Cardiac fibroblast (primary cell): ENCODE measurements at regions not wholly inside any gene's neighbourhood (a gene's known extent, or its start where the extent isn't known, plus 50 kb on each side); places are given as distances from the start of the nearest gene placed in this dataset.

Source experiments
- DNase-seq, 2 donors: peaks; one replicate each; pipeline versions ENCODE4 v3.0.0 to v3.0.0-alpha.2; 2010; ENCODE audit warnings: low read depth in 2 of 2
- H3K4me3 ChIP-seq, 2 donors: replicated peaks in 1 of 2; 1 replicate in 1 of 2; 2 replicates in 1 of 2; pipeline ENCODE4 v1.5.1; 2011; ENCODE audit warnings: low read depth in 2 of 2, low read length in 2 of 2, mild to moderate bottlenecking in 2 of 2, moderate library complexity in 1 of 2
- CTCF ChIP-seq: IDR thresholded peaks from one replicate; pipeline ENCODE4 v1.5.1; 2011; ENCODE audit warnings: low read depth, mild to moderate bottlenecking, low read length, inconsistent platforms

GRCh38 chr10:69715899-69716606 is 85.7 kb upstream of the COL13A1 start:
- no peak overlapping the region for H3K4me3 ChIP-seq
- DNase-seq = peak in 1 of 2 donors; percentile 22
- no peak for TF ChIP-seq CTCF

GRCh38 chr10:69716711-69717560 is 84.8 kb upstream of the COL13A1 start:
- H3K4me3 ChIP-seq = no peak overlapping the region
- TF ChIP-seq CTCF = peak; percentile 84
- DNase-seq = peak; percentile 47 to 70

- no peak for TF ChIP-seq CTCF
- H3K4me3 ChIP-seq = no peak overlapping the region
- peak in 1 of 2 donors; percentile 19 for DNase-seq
Observed at GRCh38 chr10:69718951-69719350, 82.8 kb upstream of the COL13A1 start.

- DNase-seq = peak; percentile 48 to 96
- H3K4me3 ChIP-seq = no peak overlapping the region
- no peak for TF ChIP-seq CTCF
Observed at GRCh38 chr10:69721690-69722310, 79.9 kb upstream of the COL13A1 start.

GRCh38 chr10:69723653-69724052 is 78.1 kb upstream of the COL13A1 start:
- H3K4me3 ChIP-seq = no peak overlapping the region
- no peak for DNase-seq
- TF ChIP-seq CTCF = no peak

- DNase-seq = no peak
- H3K4me3 ChIP-seq = no peak overlapping the region
- no peak for TF ChIP-seq CTCF
Observed at GRCh38 chr10:69726850-69727249, 74.9 kb upstream of the COL13A1 start.
